Neuron (in vitro differentiated cells): ENCODE measurements at regions not wholly inside any gene's neighbourhood (a gene's known extent, or its start where the extent isn't known, plus 50 kb on each side); places are given as distances from the start of the nearest gene placed in this dataset.

Source experiments
- H2AFZ ChIP-seq: one replicate; pipeline ENCODE4 v1.6.1; 2013; ENCODE audit warnings: low read depth, mild to moderate bottlenecking, inconsistent platforms, low read length, moderate library complexity
- H3K27me3 ChIP-seq: one replicate; pipeline ENCODE4 v1.6.1; 2013; ENCODE audit warnings: low read length; ENCODE audit not compliant: insufficient read depth
- H3K36me3 ChIP-seq: one replicate; pipeline ENCODE4 v1.6.1; 2013; ENCODE audit warnings: low read length; ENCODE audit not compliant: insufficient read depth
- H3K4me1 ChIP-seq: one replicate; pipeline ENCODE4 v1.6.1; 2013; ENCODE audit warnings: low read length; ENCODE audit not compliant: insufficient read depth
- H3K4me3 ChIP-seq: 2 replicates; pipeline ENCODE4 v1.5.1; 2013; ENCODE audit warnings: mild to moderate bottlenecking, low read length, moderate library complexity
- H3K9me3 ChIP-seq: one replicate; pipeline ENCODE4 v1.6.1; 2013; ENCODE audit warnings: low read length

DNA sequence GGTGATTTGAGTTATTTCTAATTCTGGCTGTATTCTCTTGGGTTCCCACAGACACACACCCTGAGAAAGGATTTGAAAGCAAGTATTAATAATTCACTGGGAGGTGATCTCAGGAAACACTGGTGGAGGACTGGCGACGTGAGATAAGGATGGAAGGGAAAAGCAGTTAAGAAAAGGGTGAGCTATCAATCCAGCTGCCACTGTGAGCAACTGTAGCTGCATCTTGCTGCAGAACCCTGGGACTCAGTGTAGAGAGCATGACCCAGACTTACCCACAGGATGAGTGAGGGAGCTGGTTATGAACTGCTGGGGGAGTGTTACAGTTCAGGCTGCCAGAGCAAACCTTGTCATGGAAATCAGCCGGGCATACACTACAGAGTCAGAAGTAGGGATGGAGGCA is 71.9 kb downstream of the RESF1 start:
- Histone ChIP-seq H3K27me3 (no peaks in the 10 kb centered on the region), H3K4me3 (no peak overlapping the region), H3K9me3 (no peaks in the 10 kb centered on the region), H3K36me3 (no peaks in the 10 kb centered on the region), H3K4me1 (no peaks in the 10 kb centered on the region), H2AFZ (no peak overlapping the region)

DNA sequence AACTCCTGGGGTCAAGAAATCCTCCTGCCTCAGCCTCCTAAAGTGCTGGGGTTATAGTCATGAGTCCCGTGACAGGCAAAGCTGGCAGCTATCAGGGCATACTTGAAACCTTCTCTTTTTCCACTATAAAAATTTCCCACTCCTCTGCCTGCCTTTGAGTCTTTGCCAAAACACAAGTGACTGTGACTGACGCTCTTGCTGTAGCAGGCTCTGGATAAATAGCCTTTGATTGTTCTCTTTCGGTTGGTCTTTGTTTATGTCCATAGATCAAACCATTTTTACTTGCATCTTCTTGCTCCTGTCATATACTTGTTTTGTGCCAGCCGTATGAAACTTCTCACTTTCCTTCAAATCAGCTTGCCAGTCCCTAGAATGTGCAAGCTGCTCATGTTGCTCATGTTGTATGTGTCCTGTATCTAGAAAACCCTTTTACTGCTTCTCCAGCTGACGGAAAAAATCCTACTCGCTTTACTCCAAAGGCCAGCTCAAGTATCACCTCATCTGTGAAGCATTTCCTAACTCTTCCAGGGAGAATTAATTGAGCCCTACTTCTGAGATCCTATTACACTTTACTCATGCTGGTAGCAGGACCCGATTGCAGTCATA is 73.1 kb downstream of the RESF1 start:
- H3K27me3 ChIP-seq = no peaks in the 10 kb centered on the region
- no peaks in the 10 kb centered on the region for H3K36me3 ChIP-seq
- H3K4me1 ChIP-seq = no peaks in the 10 kb centered on the region
- no peak overlapping the region for H2AFZ ChIP-seq
- no peak overlapping the region for H3K4me3 ChIP-seq
- no peaks in the 10 kb centered on the region for H3K9me3 ChIP-seq

DNA sequence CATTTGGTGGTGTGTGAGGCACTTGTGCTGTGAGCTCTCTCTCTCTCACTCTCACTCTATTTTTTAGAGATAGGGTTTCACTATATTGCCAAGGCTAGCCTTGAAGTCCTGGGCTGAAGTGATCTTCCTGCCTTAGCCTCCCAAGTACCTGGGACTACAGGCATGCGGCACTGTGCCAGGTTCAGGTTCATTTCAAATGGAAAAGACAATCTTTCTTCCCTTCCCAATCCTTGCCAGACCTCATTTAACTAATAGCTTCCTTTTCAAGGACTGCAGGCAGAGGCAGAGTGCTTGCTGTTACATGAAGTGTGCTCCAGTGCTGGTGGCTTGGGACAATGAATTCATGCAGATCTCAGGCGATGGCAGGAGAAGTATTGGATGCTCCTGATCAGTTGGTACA is 73.2 kb upstream of the BICD1 start:
- Histone ChIP-seq H3K36me3 (no peaks in the 10 kb centered on the region), H3K27me3 (no peaks in the 10 kb centered on the region), H3K4me3 (no peak overlapping the region), H2AFZ (no peak overlapping the region), H3K4me1 (no peaks in the 10 kb centered on the region), H3K9me3 (no peaks in the 10 kb centered on the region)

DNA sequence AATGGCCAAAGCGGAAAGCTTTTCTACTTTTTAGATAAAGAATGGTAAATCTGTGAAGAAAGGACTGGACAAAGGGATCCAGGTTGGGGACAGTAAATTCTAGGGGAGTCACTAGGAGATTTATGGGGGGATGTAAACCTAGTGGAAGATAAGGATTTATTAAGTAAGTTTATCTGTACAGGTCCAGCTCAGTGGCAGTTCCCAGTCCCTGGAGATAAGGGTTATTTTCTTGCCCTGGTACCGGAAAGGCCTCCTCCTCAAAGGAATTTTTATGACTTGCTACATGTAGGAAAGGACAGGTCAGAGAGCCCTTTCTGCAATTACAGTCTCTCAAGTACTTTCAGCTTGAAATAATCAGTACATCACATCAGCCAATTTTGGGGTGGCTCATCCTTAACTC is 72.6 kb upstream of the BICD1 start:
- no peak overlapping the region for H2AFZ ChIP-seq
- H3K36me3 ChIP-seq = no peaks in the 10 kb centered on the region
- no peaks in the 10 kb centered on the region for H3K9me3 ChIP-seq

DNA sequence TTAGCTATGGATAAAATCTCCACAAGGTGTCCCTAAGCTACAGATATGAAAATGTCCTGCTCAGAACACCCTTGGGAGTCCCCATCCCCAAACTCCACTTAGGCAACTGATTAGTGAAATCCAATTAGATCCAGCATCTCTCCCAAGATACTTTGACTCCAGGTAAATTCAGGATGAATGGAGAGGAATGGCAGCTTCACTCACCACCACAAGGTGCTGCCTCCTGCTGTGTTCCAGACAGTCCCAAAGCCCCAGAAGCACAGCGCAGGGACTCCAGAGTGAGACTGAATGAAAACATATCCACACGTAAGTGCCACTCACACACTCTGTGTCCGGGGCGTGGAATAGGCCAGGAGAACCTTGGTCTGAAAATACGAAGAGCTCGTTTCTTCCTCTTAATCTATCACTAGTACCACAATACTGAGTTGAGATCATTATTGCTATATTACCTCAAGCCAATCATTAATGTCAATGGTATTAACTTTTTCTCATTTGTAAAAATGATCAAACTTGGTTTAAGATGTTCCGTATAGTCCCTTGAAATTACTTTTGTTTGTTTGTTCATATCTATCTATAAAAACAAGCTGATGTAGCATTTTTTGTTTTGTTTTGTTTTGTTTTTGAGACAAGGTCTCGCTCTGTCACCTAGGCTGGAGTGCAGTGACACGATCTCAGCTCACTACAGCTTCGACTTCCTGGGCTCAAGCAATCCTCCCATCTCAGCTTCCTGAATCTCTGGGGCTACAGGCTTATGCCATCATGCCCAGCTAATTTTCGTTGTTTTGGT is 70.0 kb upstream of the BICD1 start:
- Histone ChIP-seq H3K4me1 (peaks cover 15% of the 10 kb centered on the region), H3K9me3 (no peaks in the 10 kb centered on the region), H2AFZ (no peak overlapping the region), H3K4me3 (no peak overlapping the region), H3K27me3 (no peaks in the 10 kb centered on the region), H3K36me3 (no peaks in the 10 kb centered on the region)

More for the DNA sequence above, 72.6 kb upstream of the BICD1 start:
- no peaks in the 10 kb centered on the region for H3K27me3 ChIP-seq
- peaks cover 2% of the 10 kb centered on the region for H3K4me1 ChIP-seq
- no peak overlapping the region for H3K4me3 ChIP-seq

DNA sequence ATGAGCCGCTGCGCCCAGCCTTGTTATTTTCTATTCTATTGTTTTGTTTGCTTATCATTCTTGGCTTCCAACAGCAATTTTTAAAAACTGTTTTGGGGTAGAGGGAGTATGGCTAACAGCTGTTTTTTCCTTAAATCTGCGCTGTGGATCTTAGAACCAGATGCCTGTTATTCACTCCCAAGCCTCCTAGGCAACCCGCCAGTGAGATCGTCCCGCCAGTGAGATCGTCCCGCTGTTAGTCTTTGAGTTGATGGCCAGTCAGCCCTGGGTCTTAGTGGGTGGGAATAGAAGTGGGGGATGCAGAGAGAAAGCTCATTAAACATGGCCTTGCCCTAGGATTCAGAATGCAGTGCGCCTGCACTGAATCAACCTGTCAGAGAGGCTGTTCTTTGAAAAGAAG is 67.3 kb upstream of the BICD1 start:
- Histone ChIP-seq H3K27me3 (no peaks in the 10 kb centered on the region), H3K4me3 (no peak overlapping the region), H2AFZ (no peak overlapping the region), H3K36me3 (no peaks in the 10 kb centered on the region), H3K9me3 (no peaks in the 10 kb centered on the region), H3K4me1 (peaks cover 15% of the 10 kb centered on the region)

DNA sequence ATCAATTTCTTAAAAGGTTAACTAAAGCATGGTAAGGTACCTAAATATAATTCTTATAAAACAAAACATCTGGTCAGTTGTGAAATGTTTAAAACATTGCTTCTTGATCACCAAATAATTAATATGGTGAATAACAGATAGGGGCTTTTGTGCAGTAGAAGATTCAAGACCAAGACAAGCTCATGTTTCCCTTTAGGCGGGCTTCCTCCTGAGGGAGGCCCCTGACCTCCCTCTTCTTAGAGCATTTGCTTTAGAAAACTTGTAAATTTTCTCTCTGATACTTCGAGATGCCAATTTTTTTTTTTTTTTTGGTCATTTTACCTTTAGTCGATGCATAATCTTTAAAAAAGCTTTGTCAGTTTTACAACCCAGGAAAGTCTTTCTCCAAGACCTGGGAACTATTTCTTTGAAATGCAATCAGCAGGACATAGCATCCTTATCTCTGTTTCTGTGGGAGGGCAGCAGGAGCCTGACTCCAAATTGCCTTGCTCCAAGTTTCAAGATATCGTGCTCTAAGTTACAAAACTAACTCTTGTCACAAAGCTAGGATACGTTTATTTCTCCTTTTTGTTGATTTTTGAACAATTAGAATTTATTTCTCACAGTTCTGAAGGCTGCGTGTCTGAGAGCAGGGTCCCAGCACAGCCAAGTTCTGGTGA is 66.6 kb upstream of the BICD1 start:
- Histone ChIP-seq H2AFZ (no peak overlapping the region), H3K36me3 (no peaks in the 10 kb centered on the region), H3K9me3 (no peaks in the 10 kb centered on the region), H3K4me1 (peaks cover 15% of the 10 kb centered on the region), H3K27me3 (no peaks in the 10 kb centered on the region), H3K4me3 (no peak overlapping the region)

DNA sequence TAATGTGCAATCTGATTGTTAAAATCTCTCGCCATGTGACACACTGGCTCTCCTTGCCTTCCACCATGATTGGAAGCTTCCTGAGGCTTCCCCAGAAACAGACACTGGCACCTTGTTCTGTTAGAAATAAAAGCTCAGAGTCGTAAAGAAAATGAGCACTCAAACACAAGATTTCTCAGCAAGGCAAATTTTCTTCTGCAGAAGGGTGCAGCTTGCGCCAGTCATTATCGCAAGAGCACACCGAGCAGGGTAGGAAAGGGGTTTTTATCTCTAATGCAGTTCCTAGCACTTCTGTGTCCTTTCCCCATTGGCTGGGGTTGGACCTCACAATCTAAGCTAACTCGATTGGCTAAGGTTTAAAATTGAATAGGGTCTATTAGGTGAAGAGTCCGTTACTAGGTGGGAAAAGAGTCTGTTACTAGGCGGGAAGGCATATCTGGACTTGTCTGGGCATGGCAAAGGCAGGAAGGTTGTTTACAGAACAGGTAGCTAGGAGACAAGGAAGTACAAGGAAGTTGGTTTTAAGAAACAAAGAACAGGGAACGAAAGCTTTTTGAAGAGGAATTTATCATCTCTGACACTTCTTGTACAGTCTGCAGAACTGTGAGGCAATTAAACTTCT is 62.6 kb upstream of the BICD1 start:
- Histone ChIP-seq H2AFZ (no peak overlapping the region), H3K4me3 (no peak overlapping the region), H3K36me3 (no peaks in the 10 kb centered on the region), H3K27me3 (no peaks in the 10 kb centered on the region), H3K4me1 (peaks cover 13% of the 10 kb centered on the region), H3K9me3 (peaks cover 2% of the 10 kb centered on the region)

DNA sequence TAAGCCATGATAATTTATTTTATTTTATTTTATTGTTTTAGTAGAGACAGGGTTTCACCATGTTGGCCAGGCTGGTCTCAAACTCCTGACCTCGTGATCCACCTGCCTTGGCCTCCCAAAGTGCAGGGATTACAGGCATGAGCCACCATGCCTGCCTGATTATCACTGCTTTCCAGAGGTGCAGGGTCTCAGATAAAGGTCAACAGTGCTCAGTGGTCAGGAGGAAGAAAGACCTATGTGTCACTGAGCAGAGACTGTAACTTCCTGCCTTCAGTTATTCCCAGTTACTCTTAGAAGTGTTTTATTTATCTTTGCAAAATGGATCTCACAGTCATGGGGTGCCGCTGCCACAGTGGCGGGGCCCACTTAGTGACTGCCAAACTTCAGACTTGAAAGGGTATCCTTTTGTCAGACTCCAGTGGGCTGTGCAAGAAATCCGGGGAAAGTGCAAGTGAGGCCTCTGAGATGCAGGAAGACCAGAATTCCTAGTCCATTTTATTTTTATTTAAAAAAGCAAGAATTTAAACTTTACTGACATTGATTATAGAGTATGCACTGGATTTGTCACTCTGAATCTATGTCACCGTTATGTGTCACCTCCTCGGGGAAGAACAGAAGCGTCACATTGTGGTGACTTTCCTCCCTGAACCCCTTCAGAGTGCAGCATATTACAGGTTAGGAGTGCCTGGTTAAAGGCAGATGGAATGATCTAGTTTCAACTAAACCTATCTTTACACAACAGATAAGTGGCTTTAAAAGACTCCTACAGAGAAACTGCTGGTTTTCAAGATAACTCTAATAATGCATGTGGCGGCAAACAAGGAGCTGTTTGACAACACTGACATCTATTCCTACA is 59.1 kb upstream of the BICD1 start:
- Histone ChIP-seq H2AFZ (no peak overlapping the region), H3K36me3 (no peaks in the 10 kb centered on the region), H3K4me1 (peaks cover 2% of the 10 kb centered on the region), H3K4me3 (no peak overlapping the region), H3K9me3 (peaks cover 2% of the 10 kb centered on the region), H3K27me3 (no peaks in the 10 kb centered on the region)

DNA sequence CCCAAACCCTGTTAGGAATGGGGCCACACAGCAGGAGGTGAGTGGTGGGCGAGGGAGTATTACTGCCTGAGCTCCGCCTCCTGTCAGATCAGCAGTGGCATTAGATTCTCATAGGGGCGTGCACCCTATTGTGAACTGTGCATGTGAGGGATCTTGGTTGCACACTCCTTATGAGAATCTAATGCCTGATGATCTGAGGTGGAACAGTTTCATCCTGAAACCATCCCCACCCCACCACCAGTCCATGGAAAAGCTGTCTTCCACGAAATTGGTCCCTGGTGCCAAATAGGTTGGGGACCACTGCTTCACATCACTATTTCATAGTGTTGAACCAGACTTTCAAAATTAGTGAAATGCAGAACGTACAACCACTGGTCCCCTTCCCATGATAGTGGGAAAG is 57.9 kb upstream of the BICD1 start:
- Histone ChIP-seq H3K4me3 (no peak overlapping the region), H3K36me3 (no peaks in the 10 kb centered on the region), H3K4me1 (peaks cover 5% of the 10 kb centered on the region), H3K27me3 (no peaks in the 10 kb centered on the region), H3K9me3 (peaks cover 2% of the 10 kb centered on the region), H2AFZ (no peak overlapping the region)

DNA sequence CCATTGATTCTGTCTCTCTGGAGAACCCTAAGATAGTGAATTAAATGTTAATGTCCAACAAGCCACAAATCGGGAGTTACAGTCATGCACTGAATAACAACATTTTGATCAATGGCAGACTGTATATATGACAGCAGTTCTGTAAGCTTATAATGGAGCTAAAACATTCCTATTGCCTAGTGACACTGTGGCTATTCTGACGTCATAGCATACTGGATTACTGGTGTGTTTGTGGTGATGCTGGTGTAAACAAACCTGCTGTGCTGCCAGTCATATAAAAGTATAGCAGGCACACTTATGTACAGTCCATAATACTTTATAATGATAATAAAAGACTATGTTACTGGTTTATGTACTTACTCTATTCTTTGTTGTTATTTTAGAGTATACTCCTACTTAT is 56.7 kb upstream of the BICD1 start:
- Histone ChIP-seq H3K9me3 (peaks cover 2% of the 10 kb centered on the region), H3K27me3 (no peaks in the 10 kb centered on the region), H3K36me3 (no peaks in the 10 kb centered on the region), H3K4me1 (peaks cover 7% of the 10 kb centered on the region), H2AFZ (no peak overlapping the region), H3K4me3 (no peak overlapping the region)

DNA sequence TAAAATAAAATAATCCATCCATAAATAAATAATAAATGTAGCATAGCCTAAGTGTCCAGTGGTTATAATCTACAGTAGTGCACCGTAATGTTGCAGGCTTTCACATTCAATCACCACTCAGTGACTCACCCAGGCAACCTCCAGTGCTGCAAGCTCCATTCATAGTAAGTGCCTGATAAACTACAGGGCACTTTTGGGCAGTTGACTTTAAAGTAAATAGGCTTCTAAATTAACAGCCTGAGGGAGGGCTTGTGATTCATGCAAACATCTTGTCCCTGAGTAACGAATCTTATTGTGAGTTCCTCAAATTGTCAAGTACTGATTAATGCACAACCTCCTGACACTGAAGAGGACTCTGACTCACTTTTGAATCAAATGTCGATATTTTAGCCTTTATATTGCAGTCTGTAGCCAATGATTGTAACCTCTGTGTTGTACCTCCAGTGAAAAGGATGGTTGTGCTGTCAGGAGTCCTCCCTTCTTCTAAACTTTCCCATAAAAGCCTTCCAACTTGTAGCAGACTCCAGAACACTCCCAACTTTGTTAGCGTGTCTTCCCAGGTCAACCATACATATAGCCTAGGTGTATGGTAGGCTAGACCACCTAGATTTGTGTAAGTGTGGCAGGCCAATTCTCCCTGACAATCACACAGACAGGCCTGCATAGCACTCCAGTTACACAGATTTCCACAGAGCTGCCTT is 55.0 kb upstream of the BICD1 start:
- no peaks in the 10 kb centered on the region for H3K9me3 ChIP-seq
- no peaks in the 10 kb centered on the region for H3K27me3 ChIP-seq

More for the DNA sequence above, 55.0 kb upstream of the BICD1 start:
- Histone ChIP-seq H3K36me3 (no peaks in the 10 kb centered on the region), H3K4me1 (peaks cover 7% of the 10 kb centered on the region), H2AFZ (no peak overlapping the region), H3K4me3 (no peak overlapping the region)
